HL-60 (cell line): ENCODE measurements at regions not wholly inside any gene's neighbourhood (a gene's known extent, or its start where the extent isn't known, plus 50 kb on each side); places are given as distances from the start of the nearest gene placed in this dataset.

Experiments
- DNase-seq, 2 experiments: peaks; one replicate each; pipeline ENCODE4 v3.0.0-alpha.2; 2010 to 2020; ENCODE audit warnings: low read depth in 1 of 2, low spot score in 1 of 2
- H3K27ac ChIP-seq: fragments of 250-450 bp; sonication (Bioruptor Pico); replicated peaks from 2 replicates; pipeline ENCODE4 v1.5.1; 2020; ENCODE audit warnings: mild to moderate bottlenecking, moderate library complexity
- H3K27me3 ChIP-seq: fragments of 250-450 bp; sonication (Bioruptor Pico); 2 replicates; pipeline ENCODE4 v1.5.1; 2021; ENCODE audit warnings: mild to moderate bottlenecking, moderate library complexity; ENCODE audit not compliant: insufficient read depth, poor library complexity, severe bottlenecking
- H3K4me3 ChIP-seq: replicated peaks from 2 replicates; pipeline ENCODE4 v1.5.1; 2011; ENCODE audit warnings: mild to moderate bottlenecking, control low read depth, low read length; ENCODE audit not compliant: insufficient read depth
- GABPA ChIP-seq: IDR thresholded peaks from 2 replicates; pipeline ENCODE4 v1.6.1; 2012; ENCODE audit warnings: low read depth
- POLR2AphosphoS5 ChIP-seq: IDR thresholded peaks from 2 replicates; pipeline ENCODE4 v1.6.1; 2012; ENCODE audit warnings: low read depth
- REST ChIP-seq: IDR thresholded peaks from 2 replicates; pipeline ENCODE4 v1.6.1; 2012; ENCODE audit warnings: low read depth; ENCODE audit not compliant: insufficient replicate concordance
- SPI1 ChIP-seq: IDR thresholded peaks from 2 replicates; pipeline ENCODE4 v1.6.1; 2012; ENCODE audit warnings: low read depth, mild to moderate bottlenecking, borderline replicate concordance
- TF ChIP-seq, protein P1 (sequence below): IDR thresholded peaks from one replicate; pipeline ENCODE4 v1.5.1; 2011; ENCODE audit warnings: low read length, control low read depth, inconsistent platforms; ENCODE audit not compliant: insufficient read depth

GRCh38 chr3:22555753-22556435 is 647.2 kb upstream of the UBE2E2 start:
- H3K27ac ChIP-seq: no peak overlapping the region
- H3K27me3 ChIP-seq: no peaks in the 10 kb centered on the region
- H3K4me3 ChIP-seq: no peak overlapping the region
- DNase-seq: no peak
- TF ChIP-seq, protein P1, sequence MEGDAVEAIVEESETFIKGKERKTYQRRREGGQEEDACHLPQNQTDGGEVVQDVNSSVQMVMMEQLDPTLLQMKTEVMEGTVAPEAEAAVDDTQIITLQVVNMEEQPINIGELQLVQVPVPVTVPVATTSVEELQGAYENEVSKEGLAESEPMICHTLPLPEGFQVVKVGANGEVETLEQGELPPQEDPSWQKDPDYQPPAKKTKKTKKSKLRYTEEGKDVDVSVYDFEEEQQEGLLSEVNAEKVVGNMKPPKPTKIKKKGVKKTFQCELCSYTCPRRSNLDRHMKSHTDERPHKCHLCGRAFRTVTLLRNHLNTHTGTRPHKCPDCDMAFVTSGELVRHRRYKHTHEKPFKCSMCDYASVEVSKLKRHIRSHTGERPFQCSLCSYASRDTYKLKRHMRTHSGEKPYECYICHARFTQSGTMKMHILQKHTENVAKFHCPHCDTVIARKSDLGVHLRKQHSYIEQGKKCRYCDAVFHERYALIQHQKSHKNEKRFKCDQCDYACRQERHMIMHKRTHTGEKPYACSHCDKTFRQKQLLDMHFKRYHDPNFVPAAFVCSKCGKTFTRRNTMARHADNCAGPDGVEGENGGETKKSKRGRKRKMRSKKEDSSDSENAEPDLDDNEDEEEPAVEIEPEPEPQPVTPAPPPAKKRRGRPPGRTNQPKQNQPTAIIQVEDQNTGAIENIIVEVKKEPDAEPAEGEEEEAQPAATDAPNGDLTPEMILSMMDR: no peak
- TF ChIP-seq GABPA (no peak), REST (no peak), POLR2AphosphoS5 (no peak), SPI1 (no peak)

GRCh38 chr3:22565393-22565792 is 637.7 kb upstream of the UBE2E2 start:
- TF ChIP-seq POLR2AphosphoS5 (no peak), SPI1 (no peak), REST (no peak)
- TF ChIP-seq, protein P1: no peak

DNA sequence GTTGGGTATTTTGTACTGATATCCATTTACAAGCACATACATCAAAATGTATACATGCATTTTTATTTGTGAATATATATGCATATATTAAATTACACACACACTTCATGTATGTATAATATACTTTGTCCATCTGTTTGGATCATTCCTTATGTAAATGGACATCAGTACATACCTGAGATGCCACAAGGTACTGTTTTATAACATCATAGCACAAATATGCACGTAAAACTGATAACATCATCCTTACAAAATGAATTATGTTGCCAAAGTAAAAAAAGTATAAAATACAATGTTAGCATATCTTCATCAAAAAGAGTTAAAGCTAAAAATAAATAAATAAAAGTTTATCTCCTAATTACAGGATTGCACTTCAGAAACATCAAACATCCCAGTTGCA is 634.8 kb upstream of the UBE2E2 start:
- TF ChIP-seq REST (no peak), SPI1 (no peak), POLR2AphosphoS5 (no peak), GABPA (no peak)
- TF ChIP-seq, protein P1: no peak
- H3K27ac ChIP-seq: no peak overlapping the region

More at GRCh38 chr3:22565393-22565792, 637.7 kb upstream of the UBE2E2 start:
- Histone ChIP-seq H3K27ac (no peak overlapping the region), H3K4me3 (no peak overlapping the region), H3K27me3 (no peaks in the 10 kb centered on the region)
- no peak for DNase-seq

More for the DNA sequence above, 634.8 kb upstream of the UBE2E2 start:
- Histone ChIP-seq H3K4me3 (no peak overlapping the region), H3K27me3 (no peaks in the 10 kb centered on the region)
- no peak for DNase-seq
